Hepatocyte (in vitro differentiated cells): ENCODE measurements at regions not wholly inside any gene's neighbourhood (a gene's known extent, or its start where the extent isn't known, plus 50 kb on each side); places are given as distances from the start of the nearest gene placed in this dataset.

Experiments
- EZH2 ChIP-seq: fragments of 200-600 bp; sonication (generic); IDR thresholded peaks from 2 replicates; pipeline ENCODE4 v1.6.1; 2016; ENCODE audit warnings: antibody characterized with exemption, mild to moderate bottlenecking, borderline replicate concordance
- TF ChIP-seq, protein P1 (sequence below): fragments of 200-600 bp; sonication (generic); IDR thresholded peaks from 2 replicates; pipeline ENCODE4 v1.5.1; 2016; ENCODE audit warnings: antibody characterized with exemption, mild to moderate bottlenecking; ENCODE audit not compliant: poor library complexity

GRCh38 chr3:139226731-139227130, 117.1 kb upstream of the MRPS22 start:
- TF ChIP-seq, protein P1, sequence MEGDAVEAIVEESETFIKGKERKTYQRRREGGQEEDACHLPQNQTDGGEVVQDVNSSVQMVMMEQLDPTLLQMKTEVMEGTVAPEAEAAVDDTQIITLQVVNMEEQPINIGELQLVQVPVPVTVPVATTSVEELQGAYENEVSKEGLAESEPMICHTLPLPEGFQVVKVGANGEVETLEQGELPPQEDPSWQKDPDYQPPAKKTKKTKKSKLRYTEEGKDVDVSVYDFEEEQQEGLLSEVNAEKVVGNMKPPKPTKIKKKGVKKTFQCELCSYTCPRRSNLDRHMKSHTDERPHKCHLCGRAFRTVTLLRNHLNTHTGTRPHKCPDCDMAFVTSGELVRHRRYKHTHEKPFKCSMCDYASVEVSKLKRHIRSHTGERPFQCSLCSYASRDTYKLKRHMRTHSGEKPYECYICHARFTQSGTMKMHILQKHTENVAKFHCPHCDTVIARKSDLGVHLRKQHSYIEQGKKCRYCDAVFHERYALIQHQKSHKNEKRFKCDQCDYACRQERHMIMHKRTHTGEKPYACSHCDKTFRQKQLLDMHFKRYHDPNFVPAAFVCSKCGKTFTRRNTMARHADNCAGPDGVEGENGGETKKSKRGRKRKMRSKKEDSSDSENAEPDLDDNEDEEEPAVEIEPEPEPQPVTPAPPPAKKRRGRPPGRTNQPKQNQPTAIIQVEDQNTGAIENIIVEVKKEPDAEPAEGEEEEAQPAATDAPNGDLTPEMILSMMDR: no peak
- no peak for TF ChIP-seq EZH2
